SK-N-SH (cell line): ENCODE measurements at regions not wholly inside any gene's neighbourhood (a gene's known extent, or its start where the extent isn't known, plus 50 kb on each side); places are given as distances from the start of the nearest gene placed in this dataset.

ENCODE experiments used
- CTCF ChIA-PET: fragments of 300-600, 350-600 bp; formaldehyde crosslinking; extraction: SDS; loops from one replicate; lab custom pipeline; 2021; lab: Yijun Ruan, JAX
- POLR2A ChIA-PET: fragments of 350-600 bp; sonication (Branson Sonifier 250); formaldehyde crosslinking; extraction: SDS; loops from one replicate; lab custom pipeline; 2020; ENCODE audit warnings: antibody characterized with exemption, inconsistent platforms; lab: Yijun Ruan, JAX
- DNase-seq: peaks from one replicate; pipeline ENCODE4 v3.0.0; 2012
- H2AFZ ChIP-seq: fragments of 200-600 bp; sonication (generic); 2 replicates; pipeline ENCODE4 v1.8.1; 2016; ENCODE audit warnings: antibody characterized with exemption, mild to moderate bottlenecking, low read depth
- H3F3A ChIP-seq: fragments of 200-600 bp; sonication (generic); replicated peaks from 2 replicates; pipeline ENCODE3; 2016; ENCODE audit warnings: antibody characterized with exemption, mild to moderate bottlenecking; ENCODE audit not compliant: insufficient read depth
- H3K27ac ChIP-seq, 2 experiments: fragments of 200-500 bp in 1 of 2; fragments of 200-600 bp in 1 of 2; sonication (Bioruptor generic) in 1 of 2; sonication (generic), shearing (Covaris generic) in 1 of 2; 2 replicates each; pipeline versions ENCODE4 v1.5.1 to v1.6.1; 2014 to 2016; ENCODE audit warnings: low read depth in 2 of 2, inconsistent platforms in 1 of 2, low read length in 1 of 2, mild to moderate bottlenecking in 1 of 2, mixed read lengths in 1 of 2
- H3K27me3 ChIP-seq: fragments of 200-600 bp; sonication (generic), shearing (Covaris generic); 2 replicates; pipeline ENCODE4 v1.6.1; 2016; ENCODE audit warnings: mixed run types; ENCODE audit not compliant: insufficient read depth
- H3K36me3 ChIP-seq, 2 experiments: fragments of 200-500 bp in 1 of 2; fragments of 200-600 bp in 1 of 2; sonication (Bioruptor generic) in 1 of 2; sonication (generic) in 1 of 2; replicated peaks in 1 of 2; 2 replicates each; pipeline versions ENCODE3 to v1.5.1; 2014 to 2016; ENCODE audit warnings: low read length in 1 of 2, mild to moderate bottlenecking in 1 of 2; ENCODE audit not compliant: insufficient read depth in 2 of 2, control insufficient read depth in 1 of 2
- H3K4me1 ChIP-seq, 2 experiments: fragments of 200-500 bp in 1 of 2; fragments of 200-600 bp in 1 of 2; sonication (Bioruptor generic) in 1 of 2; sonication (generic), shearing (Covaris generic) in 1 of 2; 2 replicates each; pipeline versions ENCODE4 v1.5.1 to v1.6.1; 2014 to 2016; ENCODE audit warnings: low read depth in 1 of 2, low read length in 1 of 2, mixed run types in 1 of 2; ENCODE audit not compliant: insufficient read depth in 2 of 2, control insufficient read depth in 1 of 2
- H3K4me2 ChIP-seq: fragments of 200-600 bp; sonication (generic), shearing (Covaris generic); 2 replicates; pipeline ENCODE4 v1.6.1; 2017; ENCODE audit warnings: mixed run types
- H3K4me3 ChIP-seq, 2 experiments: fragments of 200-500 bp in 1 of 2; fragments of 200-600 bp in 1 of 2; sonication (Bioruptor generic) in 1 of 2; sonication (generic), shearing (Covaris generic) in 1 of 2; 2 replicates each; pipeline versions ENCODE4 v1.5.1 to v1.8.1; 2014 to 2016; ENCODE audit warnings: low read depth in 2 of 2, inconsistent platforms in 1 of 2, low read length in 1 of 2, mild to moderate bottlenecking in 1 of 2, mixed read lengths in 1 of 2, moderate library complexity in 1 of 2
- H3K79me2 ChIP-seq: fragments of 200-600 bp; sonication (generic); 2 replicates; pipeline ENCODE4 v1.8.1; 2017; ENCODE audit warnings: mild to moderate bottlenecking; ENCODE audit not compliant: insufficient read depth
- H3K9ac ChIP-seq: fragments of 200-600 bp; sonication (generic); 2 replicates; pipeline ENCODE4 v1.6.1; 2017; ENCODE audit warnings: mixed run types
- H3K9me2 ChIP-seq: fragments of 200-600 bp; sonication (generic); 2 replicates; pipeline ENCODE4 v1.6.1; 2017; ENCODE audit warnings: mixed run types
- H3K9me3 ChIP-seq: fragments of 200-600 bp; sonication (generic); 2 replicates; pipeline ENCODE4 v1.6.1; 2017; ENCODE audit warnings: mixed run types, mild to moderate bottlenecking, moderate library complexity
- H4K20me1 ChIP-seq: fragments of 200-600 bp; sonication (generic); 2 replicates; pipeline ENCODE4 v1.6.1; 2017; ENCODE audit warnings: mild to moderate bottlenecking, mixed run types; ENCODE audit not compliant: insufficient read depth
- ELF1 ChIP-seq: IDR thresholded peaks from 2 replicates; pipeline ENCODE4 v1.4.0; 2012
- EP300 ChIP-seq, 2 experiments: IDR thresholded peaks; 2 replicates each; pipeline versions ENCODE4 v1.4.0 to v1.6.1; 2012; ENCODE audit warnings: borderline replicate concordance in 1 of 2, low read depth in 1 of 2, low read length in 1 of 2
- FOSL2 ChIP-seq: IDR thresholded peaks from 2 replicates; pipeline ENCODE4 v1.4.0; 2012; ENCODE audit warnings: low read depth, mild to moderate bottlenecking, moderate library complexity, borderline replicate concordance
- FOXM1 ChIP-seq: IDR thresholded peaks from 2 replicates; pipeline ENCODE4 v1.4.0; 2012; ENCODE audit warnings: low read depth, mild to moderate bottlenecking
- GABPA ChIP-seq: IDR thresholded peaks from 2 replicates; pipeline ENCODE4 v1.4.0; 2012; ENCODE audit warnings: low read depth, mild to moderate bottlenecking
- GATA2 ChIP-seq: sonication (generic); formaldehyde crosslinking; IDR thresholded peaks from 2 replicates; pipeline ENCODE4 v1.5.0; 2020; ENCODE audit warnings: mild to moderate bottlenecking, missing genetic modification reagents
- JUND ChIP-seq: IDR thresholded peaks from 2 replicates; pipeline ENCODE4 v1.4.0; 2012
- MXI1 ChIP-seq: IDR thresholded peaks from 2 replicates; pipeline ENCODE4 v1.6.1; 2012; ENCODE audit warnings: mild to moderate bottlenecking, low read depth, low read length, improper control_type of control experiment
- NFIC ChIP-seq: IDR thresholded peaks from 2 replicates; pipeline ENCODE4 v1.4.0; 2012; ENCODE audit warnings: borderline replicate concordance
- NRF1 ChIP-seq: IDR thresholded peaks from 2 replicates; pipeline ENCODE4 v1.6.1; 2012; ENCODE audit warnings: low read depth, mild to moderate bottlenecking, low read length
- RCOR1 ChIP-seq: fragments of 150-350 bp; IDR thresholded peaks from 2 replicates; pipeline ENCODE4 v1.6.1; 2017; ENCODE audit warnings: antibody characterized with exemption, low read length
- RFX5 ChIP-seq: IDR thresholded peaks from 2 replicates; pipeline ENCODE4 v1.6.1; 2012; ENCODE audit warnings: mild to moderate bottlenecking, improper control_type of control experiment, low read length
- RXRA ChIP-seq: IDR thresholded peaks from 2 replicates; pipeline ENCODE4 v1.4.0; 2012; ENCODE audit warnings: low read depth, mild to moderate bottlenecking, borderline replicate concordance
- SIN3A ChIP-seq: IDR thresholded peaks from 2 replicates; pipeline ENCODE4 v1.6.1; 2012; ENCODE audit warnings: low read depth, mild to moderate bottlenecking, low read length, moderate library complexity, borderline replicate concordance
- TCF12 ChIP-seq: IDR thresholded peaks from 2 replicates; pipeline ENCODE4 v1.4.0; 2012
- YY1 ChIP-seq: IDR thresholded peaks from 2 replicates; pipeline ENCODE4 v1.4.0; 2012; ENCODE audit warnings: low read depth, mild to moderate bottlenecking
- WGBS: methylation state at CpG from one replicate; pipeline ENCODE4 v1.1.6; 2017; ENCODE audit warnings: low lambda C conversion rate; 5-methylcytosine and 5-hydroxymethylcytosine counted together
- TF ChIP-seq, protein P1 (sequence below): IDR thresholded peaks from 2 replicates; pipeline ENCODE4 v1.4.0; 2012; ENCODE audit warnings: low read depth, borderline replicate concordance
- TF ChIP-seq, protein P2 (sequence below): IDR thresholded peaks from 2 replicates; pipeline ENCODE4; 2012
- TF ChIP-seq, protein P3 (sequence below): fragments of 150-350 bp; IDR thresholded peaks from 2 replicates; pipeline ENCODE4 v1.6.1; 2017; ENCODE audit warnings: antibody characterized with exemption, low read length, low read depth, borderline replicate concordance
- TF ChIP-seq, protein P4 (sequence below): IDR thresholded peaks from 2 replicates; pipeline ENCODE4 v1.6.1; 2012; ENCODE audit warnings: mild to moderate bottlenecking, low read depth, low read length, moderate library complexity
- TF ChIP-seq, protein P5 (sequence below): IDR thresholded peaks from 2 replicates; pipeline ENCODE4 v1.4.0; 2012; ENCODE audit warnings: low read depth, borderline replicate concordance

DNA sequence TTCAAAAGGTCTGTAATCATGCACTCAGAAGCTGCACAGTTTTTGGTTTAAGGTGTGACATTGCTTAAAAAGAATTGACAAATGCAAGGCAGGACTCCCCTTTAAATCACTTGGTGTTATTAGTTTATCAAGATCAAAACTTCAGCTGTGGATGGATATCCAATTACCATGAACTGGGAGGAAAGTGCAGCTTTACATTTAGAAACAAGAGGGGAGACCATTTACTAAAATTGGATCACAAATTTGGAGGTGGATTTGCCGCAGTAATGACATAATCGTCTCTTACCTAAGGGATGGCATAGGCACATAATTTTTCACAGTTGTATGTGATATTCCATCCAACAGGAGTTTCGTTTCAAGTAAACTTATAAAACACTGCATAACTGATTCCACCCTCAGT lies 1610.2 kb downstream of the SLITRK5 start:
- DNase-seq = no peak
- ChIA-PET CTCF (no interaction called here), POLR2A (no interaction called here)
- H3K27me3 ChIP-seq = no peaks in the 10 kb centered on the region
- no peaks in the 10 kb centered on the region for H3K9me2 ChIP-seq
- no peaks in the 10 kb centered on the region; a peak in 1 of 4 replicates for H3K4me1 ChIP-seq
- H3K36me3 ChIP-seq = no peaks in the 10 kb centered on the region
- H3K79me2 ChIP-seq = no peaks in the 10 kb centered on the region
- H2AFZ ChIP-seq = no peak overlapping the region
- H3K9ac ChIP-seq = no peak overlapping the region
- H3K27ac ChIP-seq = no peak overlapping the region
- WGBS = 69% methylated on average over 3 of the region's 3 CpGs
- TF ChIP-seq GATA2 (CRISPR knock-in tag) (no peak), ELF1 (no peak), RCOR1 (no peak), MXI1 (no peak), RFX5 (no peak), NFIC (no peak), GABPA (no peak), JUND (no peak), EP300 (IDR thresholded peaks at IDR 0.05; ENCODE audit: borderline replicate concordance in 1 of 2, low read depth in 1 of 2, low read length in 1 of 2) (no peak), YY1 (no peak), TCF12 (no peak), FOXM1 (no peak), NRF1 (no peak), SIN3A (no peak), FOSL2 (no peak)
- TF ChIP-seq, protein P1, sequence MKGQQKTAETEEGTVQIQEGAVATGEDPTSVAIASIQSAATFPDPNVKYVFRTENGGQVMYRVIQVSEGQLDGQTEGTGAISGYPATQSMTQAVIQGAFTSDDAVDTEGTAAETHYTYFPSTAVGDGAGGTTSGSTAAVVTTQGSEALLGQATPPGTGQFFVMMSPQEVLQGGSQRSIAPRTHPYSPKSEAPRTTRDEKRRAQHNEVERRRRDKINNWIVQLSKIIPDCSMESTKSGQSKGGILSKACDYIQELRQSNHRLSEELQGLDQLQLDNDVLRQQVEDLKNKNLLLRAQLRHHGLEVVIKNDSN = no peak
- TF ChIP-seq, protein P2, sequence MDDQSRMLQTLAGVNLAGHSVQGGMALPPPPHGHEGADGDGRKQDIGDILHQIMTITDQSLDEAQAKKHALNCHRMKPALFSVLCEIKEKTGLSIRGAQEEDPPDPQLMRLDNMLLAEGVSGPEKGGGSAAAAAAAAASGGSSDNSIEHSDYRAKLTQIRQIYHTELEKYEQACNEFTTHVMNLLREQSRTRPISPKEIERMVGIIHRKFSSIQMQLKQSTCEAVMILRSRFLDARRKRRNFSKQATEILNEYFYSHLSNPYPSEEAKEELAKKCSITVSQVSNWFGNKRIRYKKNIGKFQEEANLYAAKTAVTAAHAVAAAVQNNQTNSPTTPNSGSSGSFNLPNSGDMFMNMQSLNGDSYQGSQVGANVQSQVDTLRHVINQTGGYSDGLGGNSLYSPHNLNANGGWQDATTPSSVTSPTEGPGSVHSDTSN = no peak
- TF ChIP-seq, protein P3, sequence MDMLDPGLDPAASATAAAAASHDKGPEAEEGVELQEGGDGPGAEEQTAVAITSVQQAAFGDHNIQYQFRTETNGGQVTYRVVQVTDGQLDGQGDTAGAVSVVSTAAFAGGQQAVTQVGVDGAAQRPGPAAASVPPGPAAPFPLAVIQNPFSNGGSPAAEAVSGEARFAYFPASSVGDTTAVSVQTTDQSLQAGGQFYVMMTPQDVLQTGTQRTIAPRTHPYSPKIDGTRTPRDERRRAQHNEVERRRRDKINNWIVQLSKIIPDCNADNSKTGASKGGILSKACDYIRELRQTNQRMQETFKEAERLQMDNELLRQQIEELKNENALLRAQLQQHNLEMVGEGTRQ = no peak
- no peaks in the 10 kb centered on the region for H3F3A ChIP-seq
- no peak overlapping the region for H3K4me2 ChIP-seq
- no peaks in the 10 kb centered on the region for H3K9me3 ChIP-seq
- no peaks in the 10 kb centered on the region for H4K20me1 ChIP-seq
- H3K4me3 ChIP-seq = no peak overlapping the region

DNA sequence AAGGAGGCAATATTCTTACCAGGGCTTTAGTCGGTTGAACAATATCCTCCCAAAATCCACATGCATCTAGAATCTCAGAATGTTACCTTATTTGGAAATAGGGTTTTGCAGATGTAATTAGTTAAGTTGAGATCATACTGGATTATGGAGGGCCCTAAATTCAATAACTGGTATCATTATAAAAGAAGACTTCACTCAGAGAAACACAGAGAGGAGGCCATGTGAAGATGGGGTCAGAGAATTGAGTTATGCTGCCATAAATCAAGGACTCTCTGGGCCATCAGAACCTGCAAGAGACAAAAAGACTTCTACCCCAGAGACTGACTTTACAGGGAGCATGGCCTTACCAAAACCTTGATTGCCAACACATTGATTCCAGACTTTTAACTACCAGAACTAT lies 1611.1 kb downstream of the SLITRK5 start:
- H3F3A ChIP-seq = no peaks in the 10 kb centered on the region
- ChIA-PET CTCF (no interaction called here), POLR2A (no interaction called here)
- no peak overlapping the region for H3K4me2 ChIP-seq
- no peak overlapping the region for H3K4me3 ChIP-seq
- H3K79me2 ChIP-seq = no peaks in the 10 kb centered on the region
- no peaks in the 10 kb centered on the region for H3K36me3 ChIP-seq
- no peaks in the 10 kb centered on the region for H3K27me3 ChIP-seq
- H3K27ac ChIP-seq = no peak overlapping the region
- no peak for DNase-seq
- WGBS = 84% methylated on average over 1 of the region's 1 CpG
- no peaks in the 10 kb centered on the region for H3K9me2 ChIP-seq
- no peaks in the 10 kb centered on the region; a peak in 1 of 4 replicates for H3K4me1 ChIP-seq
- no peaks in the 10 kb centered on the region for H4K20me1 ChIP-seq
- no peak overlapping the region for H2AFZ ChIP-seq
- H3K9ac ChIP-seq = no peak overlapping the region
- H3K9me3 ChIP-seq = no peaks in the 10 kb centered on the region
- TF ChIP-seq, protein P4, sequence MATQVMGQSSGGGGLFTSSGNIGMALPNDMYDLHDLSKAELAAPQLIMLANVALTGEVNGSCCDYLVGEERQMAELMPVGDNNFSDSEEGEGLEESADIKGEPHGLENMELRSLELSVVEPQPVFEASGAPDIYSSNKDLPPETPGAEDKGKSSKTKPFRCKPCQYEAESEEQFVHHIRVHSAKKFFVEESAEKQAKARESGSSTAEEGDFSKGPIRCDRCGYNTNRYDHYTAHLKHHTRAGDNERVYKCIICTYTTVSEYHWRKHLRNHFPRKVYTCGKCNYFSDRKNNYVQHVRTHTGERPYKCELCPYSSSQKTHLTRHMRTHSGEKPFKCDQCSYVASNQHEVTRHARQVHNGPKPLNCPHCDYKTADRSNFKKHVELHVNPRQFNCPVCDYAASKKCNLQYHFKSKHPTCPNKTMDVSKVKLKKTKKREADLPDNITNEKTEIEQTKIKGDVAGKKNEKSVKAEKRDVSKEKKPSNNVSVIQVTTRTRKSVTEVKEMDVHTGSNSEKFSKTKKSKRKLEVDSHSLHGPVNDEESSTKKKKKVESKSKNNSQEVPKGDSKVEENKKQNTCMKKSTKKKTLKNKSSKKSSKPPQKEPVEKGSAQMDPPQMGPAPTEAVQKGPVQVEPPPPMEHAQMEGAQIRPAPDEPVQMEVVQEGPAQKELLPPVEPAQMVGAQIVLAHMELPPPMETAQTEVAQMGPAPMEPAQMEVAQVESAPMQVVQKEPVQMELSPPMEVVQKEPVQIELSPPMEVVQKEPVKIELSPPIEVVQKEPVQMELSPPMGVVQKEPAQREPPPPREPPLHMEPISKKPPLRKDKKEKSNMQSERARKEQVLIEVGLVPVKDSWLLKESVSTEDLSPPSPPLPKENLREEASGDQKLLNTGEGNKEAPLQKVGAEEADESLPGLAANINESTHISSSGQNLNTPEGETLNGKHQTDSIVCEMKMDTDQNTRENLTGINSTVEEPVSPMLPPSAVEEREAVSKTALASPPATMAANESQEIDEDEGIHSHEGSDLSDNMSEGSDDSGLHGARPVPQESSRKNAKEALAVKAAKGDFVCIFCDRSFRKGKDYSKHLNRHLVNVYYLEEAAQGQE = no peak
- no peak for TF ChIP-seq NRF1
- no peak for TF ChIP-seq EP300 (IDR thresholded peaks at IDR 0.05; ENCODE audit: borderline replicate concordance in 1 of 2, low read depth in 1 of 2, low read length in 1 of 2)
- TF ChIP-seq, protein P5, sequence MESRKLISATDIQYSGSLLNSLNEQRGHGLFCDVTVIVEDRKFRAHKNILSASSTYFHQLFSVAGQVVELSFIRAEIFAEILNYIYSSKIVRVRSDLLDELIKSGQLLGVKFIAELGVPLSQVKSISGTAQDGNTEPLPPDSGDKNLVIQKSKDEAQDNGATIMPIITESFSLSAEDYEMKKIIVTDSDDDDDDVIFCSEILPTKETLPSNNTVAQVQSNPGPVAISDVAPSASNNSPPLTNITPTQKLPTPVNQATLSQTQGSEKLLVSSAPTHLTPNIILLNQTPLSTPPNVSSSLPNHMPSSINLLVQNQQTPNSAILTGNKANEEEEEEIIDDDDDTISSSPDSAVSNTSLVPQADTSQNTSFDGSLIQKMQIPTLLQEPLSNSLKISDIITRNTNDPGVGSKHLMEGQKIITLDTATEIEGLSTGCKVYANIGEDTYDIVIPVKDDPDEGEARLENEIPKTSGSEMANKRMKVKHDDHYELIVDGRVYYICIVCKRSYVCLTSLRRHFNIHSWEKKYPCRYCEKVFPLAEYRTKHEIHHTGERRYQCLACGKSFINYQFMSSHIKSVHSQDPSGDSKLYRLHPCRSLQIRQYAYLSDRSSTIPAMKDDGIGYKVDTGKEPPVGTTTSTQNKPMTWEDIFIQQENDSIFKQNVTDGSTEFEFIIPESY = no peak
- TF ChIP-seq, protein P2 = no peak
- no peak for TF ChIP-seq RCOR1
- TF ChIP-seq RXRA = no peak
